ENCODE measurements at regions not wholly inside any gene's neighbourhood (a gene's known extent, or its start where the extent isn't known, plus 50 kb on each side); places are given as distances from the start of the nearest gene placed in this dataset.

GRCh38 chr5:17135050-17135449 is 82.4 kb upstream of the BASP1 start:
- TF ChIP-seq, protein P1, sequence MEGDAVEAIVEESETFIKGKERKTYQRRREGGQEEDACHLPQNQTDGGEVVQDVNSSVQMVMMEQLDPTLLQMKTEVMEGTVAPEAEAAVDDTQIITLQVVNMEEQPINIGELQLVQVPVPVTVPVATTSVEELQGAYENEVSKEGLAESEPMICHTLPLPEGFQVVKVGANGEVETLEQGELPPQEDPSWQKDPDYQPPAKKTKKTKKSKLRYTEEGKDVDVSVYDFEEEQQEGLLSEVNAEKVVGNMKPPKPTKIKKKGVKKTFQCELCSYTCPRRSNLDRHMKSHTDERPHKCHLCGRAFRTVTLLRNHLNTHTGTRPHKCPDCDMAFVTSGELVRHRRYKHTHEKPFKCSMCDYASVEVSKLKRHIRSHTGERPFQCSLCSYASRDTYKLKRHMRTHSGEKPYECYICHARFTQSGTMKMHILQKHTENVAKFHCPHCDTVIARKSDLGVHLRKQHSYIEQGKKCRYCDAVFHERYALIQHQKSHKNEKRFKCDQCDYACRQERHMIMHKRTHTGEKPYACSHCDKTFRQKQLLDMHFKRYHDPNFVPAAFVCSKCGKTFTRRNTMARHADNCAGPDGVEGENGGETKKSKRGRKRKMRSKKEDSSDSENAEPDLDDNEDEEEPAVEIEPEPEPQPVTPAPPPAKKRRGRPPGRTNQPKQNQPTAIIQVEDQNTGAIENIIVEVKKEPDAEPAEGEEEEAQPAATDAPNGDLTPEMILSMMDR (IDR thresholded peaks at IDR 0.05; ENCODE audit: low read depth, low read length): no peak
- no peak for TF ChIP-seq MAX (IDR thresholded peaks at IDR 0.05; ENCODE audit: low read depth, low read length)
- TF ChIP-seq POLR2A (IDR thresholded peaks at IDR 0.05; ENCODE audit: extremely low read depth, insufficient read length): no peak

All from NB4 (cell line).